GM21529 (cell line): ENCODE measurements at regions not wholly inside any gene's neighbourhood (a gene's known extent, or its start where the extent isn't known, plus 50 kb on each side); places are given as distances from the start of the nearest gene placed in this dataset.
"Not testable (repeated sequence)": the region's sequence is repeated elsewhere in the genome, so short reads cannot be mapped to it uniquely, and the experiment has no call there.

Experiments used
- ATAC-seq: cut with Tn5 transposase; IDR thresholded peaks from one replicate; pipeline ENCODE4 v1.9.1; 2021; ENCODE audit not compliant: unreplicated experiment

DNA sequence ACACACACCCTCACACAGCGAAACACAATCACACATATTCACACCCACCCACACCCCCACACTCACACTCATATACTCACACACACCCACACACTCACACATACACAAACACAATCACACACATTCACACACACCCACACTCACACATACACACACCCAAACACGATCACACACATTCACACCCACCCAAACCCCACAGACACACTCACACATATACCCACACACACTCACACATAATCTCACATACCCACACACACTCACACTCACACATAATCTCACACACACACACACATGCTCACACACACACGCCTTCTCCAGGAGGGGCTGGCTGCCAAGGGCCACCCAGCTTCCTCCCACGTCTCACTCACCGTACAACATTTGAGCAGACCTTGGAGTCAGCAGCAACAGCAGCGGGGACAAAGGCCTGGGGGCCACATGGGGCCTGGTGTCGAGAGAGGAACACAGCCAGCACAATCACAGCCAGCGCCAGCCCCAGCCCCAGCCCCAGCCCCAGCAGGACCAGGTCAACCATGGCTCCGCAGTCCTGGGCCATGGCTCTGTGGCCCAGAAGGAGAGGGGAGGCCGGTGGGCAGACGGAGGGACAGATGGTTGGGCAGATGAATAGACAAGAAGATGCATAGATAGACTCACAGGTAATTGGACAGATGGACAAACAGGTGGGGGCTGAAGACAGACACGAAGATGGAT is 932.9 kb downstream of the TUBA3C start:
- ATAC-seq: not testable (repeated sequence)

DNA sequence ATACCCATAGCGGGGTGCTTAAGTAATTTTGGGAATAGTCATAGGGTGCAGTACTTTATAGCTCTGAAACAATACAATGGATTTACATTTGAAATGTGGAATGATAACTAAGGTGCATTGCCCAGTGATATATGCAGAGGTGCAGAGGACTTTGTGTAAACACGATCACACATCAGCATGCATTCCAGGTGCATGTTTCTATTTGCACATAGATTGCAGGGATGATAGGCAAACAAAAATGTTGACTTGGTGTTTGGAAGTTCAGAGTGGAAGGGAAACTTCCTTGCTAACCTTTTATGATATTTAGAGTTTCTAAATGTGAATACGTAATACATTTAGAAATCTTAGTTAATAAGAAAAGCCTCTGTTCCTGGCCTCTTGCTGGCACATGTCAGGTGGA is 941.5 kb downstream of the TUBA3C start:
- not testable (repeated sequence) for ATAC-seq

DNA sequence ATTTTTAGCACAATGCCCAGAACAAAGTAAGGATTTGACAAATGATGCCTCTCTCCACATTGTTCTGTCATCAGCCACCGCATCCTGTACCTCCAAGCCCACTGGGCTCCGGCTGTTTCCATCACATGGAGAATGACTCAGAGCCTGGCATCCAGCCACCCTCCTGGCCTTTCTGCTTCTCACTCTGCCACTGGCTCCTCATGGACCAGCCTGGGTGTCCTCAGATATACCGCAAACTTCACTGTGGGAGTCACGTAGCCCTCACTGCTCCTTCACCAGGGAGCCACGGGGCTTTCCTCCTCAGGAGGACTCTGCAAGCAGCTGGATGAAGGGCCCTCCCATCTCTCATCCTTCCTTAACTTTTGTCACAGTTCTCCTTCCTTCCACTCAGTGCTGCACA is 943.0 kb downstream of the TUBA3C start:
- ATAC-seq: not testable (repeated sequence)

DNA sequence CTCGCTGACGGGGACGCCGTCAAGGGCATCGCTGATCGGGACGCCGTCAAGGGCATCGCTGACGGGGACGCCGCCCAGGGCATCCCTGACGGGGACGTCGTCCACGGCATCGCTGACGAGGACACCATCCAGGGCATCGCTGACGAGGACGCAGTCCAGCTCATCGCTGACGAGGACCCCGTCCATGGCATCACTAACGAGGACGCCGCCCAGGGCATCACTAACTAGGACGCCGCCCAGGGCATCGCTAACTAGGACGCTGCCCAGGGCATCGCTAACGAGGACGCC is 945.2 kb downstream of the TUBA3C start:
- ATAC-seq: no peak

DNA sequence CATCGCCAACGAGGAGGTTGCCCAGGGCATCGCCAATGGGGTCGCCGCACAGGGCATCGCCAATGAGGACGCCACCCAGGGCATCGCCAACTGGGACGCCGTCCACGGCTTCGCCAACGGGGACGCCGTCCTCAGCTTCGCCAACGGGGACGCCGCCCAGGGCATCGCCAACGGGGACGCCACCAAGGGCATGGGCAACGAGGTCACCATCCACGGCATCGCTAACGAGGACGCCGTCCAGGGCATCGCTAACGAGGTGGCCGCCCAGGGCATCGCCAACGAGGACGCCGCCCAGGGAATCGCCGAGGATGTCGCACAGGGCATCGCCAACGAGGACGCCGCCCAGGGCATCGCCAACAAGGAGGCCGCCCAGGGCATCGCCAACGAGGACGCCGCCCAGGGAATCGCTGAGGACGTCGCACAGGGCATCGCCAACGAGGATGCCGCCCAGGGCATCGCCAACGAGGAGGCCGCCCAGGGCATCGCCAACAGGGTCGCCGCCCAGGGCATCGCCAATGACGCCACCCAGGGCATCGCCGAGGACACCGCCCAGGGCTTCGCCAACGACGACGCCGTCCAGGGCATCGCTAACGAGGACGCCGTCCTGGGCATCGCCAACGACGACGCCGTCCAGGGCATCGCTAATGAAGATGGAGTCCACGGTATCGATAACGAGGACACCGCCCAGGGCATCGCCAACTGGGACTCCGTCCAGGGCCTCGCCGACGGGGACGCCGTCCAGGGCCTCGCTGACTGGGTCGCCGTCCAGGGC is 945.7 kb downstream of the TUBA3C start:
- no peak for ATAC-seq

DNA sequence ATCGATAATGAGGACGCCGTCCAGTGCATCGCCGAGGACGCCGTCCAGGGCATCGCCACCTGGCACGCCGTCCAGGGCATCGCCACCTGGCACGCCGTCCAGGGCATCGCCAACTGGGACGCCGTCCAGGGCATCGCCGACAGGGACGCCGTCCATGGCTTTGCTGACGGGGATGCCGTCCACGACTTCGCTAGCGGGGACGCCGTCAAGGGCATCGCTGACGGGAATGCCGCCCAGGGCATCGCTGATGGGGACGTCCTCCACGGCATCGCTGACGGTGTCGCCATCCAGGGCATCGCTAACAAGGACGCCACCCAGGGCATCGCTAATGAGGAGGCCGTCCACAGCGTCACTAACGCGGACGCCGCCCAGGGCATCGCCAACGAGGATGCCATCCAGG is 946.5 kb downstream of the TUBA3C start:
- ATAC-seq: no peak

DNA sequence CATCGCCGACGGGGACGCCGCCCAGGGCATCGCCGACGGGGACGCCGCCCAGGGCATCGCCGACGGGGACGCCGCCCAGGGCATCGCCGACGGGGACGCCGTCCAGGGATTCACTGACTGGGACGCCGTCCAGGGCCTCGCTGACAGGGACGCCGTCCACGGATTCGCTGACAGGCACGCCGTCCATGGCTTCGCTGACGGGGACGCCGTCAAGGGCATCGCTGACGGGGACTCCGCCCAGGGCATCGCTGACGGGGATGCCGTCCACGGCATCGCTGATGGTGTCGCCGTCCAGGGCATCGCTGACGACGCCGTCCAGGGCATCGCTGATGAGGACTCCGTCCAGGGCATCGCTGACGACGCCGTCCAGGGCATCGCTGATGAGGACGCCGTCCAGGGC is 947.2 kb downstream of the TUBA3C start:
- ATAC-seq: not testable (repeated sequence)

DNA sequence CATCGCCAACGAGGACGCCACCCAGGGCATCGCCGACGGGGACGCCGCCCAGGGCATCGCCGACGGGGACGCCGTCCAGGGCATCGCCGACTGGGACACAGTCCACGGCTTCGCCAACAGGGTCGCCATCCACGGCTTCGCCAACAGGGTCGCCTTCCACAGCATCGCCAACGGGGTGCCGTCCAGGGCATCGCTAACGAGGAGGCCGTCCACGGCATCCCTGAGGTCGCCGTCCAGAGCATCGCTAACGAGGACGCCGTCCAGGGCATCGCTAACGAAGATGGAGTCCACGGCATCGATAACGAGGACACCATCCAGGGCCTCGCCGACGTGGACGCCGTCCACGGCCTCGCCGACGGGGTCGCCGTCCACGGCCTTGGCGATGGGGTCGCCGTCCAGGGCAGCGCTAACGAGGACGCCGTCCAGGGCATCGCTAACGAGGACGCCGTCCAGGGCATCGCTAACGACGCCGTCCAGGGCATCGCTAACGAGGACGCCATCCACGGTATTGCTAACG is 947.8 kb downstream of the TUBA3C start:
- no peak for ATAC-seq

DNA sequence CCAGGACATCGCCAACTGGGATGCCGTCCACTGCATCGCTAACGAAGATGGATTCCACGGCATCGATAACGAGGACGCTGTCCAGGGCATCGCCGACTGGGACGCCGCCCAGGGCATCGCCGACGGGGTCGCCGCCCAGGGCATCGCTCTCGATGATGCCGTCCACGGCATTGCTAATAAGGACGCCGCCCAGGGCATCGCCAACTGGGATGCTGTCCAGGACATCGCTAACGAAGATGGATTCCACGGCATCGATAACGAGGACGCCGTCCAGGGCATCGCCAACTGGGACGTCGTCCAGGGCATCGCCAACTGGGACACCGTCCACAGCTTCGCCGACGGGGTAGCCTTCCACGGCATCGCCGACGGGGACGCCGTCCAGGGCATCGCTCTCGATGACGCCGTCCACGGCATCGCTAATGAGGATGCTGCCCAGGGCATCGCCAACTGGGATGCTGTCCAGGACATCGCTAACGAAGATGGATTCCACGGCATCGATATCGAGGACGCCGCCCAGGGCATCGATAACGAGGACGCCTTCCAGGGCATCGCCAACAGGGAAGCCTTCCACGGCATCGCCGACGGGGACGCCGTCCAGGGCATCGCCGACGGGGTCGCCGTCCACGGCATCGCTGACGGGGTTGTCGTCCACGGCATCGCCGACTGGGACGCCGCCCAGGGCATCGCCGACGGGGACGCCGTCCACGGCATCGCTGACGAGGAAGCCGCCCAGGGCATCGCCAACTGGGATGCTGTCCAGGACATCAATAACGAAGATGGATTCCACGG is 948.4 kb downstream of the TUBA3C start:
- ATAC-seq: no peak

DNA sequence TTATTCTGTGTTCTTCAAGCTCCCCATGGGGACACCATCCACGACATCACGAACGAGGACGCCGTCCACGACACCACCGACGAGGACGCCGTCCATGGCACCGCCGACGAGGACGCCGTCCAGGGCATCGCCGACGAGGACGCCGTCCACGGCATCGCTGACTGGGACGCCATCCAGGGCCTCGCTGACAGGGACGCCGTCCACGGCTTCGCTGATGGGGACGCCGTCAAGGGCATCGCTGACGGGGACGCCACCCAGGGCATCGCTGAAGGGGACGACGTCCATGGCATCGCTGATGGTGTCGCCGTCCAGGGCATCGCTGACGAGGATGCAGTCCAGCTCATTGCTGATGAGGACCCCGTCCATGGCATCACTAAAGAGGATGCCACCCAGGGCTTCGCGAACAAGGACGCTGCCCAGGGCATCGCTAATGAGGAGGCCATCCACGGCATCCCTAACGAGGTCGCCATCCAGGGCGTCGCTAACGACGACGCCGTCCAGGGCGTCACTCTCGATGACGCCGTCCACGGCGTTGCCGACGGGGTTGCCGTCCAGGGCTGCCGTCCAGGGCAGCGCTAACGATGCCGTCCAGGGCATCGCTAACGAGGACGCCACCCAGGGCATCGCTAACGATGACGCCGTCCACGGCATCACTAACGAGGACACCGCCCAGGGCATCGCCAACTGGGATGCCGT is 949.2 kb downstream of the TUBA3C start:
- ATAC-seq: no peak

DNA sequence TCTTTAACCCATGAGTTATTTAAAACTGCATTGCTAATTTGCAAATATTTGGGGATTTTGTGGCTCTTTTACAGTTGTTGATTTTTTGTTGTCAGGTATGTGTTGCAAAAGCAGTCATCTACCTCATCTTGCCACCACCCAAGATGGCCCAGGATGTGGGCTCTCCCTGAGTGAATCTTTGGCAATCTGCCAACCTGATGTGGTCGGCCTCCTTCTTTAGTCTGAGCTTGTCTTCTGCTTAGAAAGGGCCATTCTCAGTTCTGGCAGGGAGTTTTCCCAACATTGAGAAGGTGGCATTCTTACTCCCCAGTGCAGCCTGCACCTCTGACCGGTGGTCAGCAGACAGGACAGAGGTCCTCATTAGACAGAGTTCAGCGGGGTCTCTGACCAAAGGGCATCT is 957.2 kb downstream of the TUBA3C start:
- not testable (repeated sequence) for ATAC-seq

DNA sequence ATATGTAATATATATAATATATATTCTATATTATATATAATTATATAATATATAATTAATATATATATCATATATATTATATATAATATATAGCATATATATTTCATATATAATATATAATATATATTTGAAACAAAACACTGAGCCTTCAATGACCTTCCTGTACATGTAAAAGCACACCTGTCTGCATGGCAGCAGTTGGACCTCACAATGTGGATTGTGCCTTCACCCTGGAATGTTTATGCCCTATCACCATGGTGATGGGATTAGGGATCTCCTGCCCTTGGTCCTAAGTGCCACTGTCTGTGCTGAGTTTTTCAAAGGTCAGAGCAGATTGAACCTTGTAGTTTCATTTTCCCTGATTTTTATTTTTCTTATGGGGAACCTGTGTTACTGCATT is 966.9 kb downstream of the TUBA3C start:
- not testable (repeated sequence) for ATAC-seq

DNA sequence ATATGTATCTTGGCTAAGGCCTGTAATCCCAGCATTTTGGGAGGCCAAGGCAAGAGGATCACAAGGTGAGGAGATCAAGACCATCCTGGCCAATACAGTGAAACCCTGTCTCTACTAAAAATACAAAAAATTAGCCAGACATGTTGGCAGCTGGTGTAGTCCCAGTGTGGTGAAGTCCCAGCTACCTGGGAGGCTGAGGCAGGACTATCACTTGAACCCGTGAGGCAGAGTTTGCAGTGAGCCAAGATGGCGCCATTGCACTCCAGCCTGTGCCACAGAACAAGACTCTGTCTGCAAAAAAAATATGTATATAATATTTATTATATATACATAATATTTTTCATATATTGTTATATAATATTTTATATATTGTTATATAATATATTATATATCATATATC is 968.1 kb downstream of the TUBA3C start:
- ATAC-seq: not testable (repeated sequence)

DNA sequence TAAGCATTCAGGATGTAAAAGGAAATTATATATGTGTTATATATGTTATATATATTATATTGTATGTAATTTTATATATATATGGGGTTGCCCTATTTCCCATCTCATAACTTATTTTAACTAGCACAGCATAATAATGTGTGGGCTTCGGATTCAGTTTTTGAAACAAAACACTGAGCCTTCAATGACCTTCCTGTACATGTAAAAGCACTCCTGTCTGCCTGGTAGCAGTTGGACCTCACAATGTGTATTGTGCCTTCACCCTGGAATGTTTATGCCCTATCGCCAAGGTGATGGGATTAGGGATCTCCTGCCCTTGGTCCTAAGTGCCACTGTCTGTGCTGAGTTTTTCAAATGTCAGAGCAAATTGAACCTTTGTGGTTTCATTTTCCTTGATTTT is 968.8 kb downstream of the TUBA3C start:
- ATAC-seq: peak; percentile 46

DNA sequence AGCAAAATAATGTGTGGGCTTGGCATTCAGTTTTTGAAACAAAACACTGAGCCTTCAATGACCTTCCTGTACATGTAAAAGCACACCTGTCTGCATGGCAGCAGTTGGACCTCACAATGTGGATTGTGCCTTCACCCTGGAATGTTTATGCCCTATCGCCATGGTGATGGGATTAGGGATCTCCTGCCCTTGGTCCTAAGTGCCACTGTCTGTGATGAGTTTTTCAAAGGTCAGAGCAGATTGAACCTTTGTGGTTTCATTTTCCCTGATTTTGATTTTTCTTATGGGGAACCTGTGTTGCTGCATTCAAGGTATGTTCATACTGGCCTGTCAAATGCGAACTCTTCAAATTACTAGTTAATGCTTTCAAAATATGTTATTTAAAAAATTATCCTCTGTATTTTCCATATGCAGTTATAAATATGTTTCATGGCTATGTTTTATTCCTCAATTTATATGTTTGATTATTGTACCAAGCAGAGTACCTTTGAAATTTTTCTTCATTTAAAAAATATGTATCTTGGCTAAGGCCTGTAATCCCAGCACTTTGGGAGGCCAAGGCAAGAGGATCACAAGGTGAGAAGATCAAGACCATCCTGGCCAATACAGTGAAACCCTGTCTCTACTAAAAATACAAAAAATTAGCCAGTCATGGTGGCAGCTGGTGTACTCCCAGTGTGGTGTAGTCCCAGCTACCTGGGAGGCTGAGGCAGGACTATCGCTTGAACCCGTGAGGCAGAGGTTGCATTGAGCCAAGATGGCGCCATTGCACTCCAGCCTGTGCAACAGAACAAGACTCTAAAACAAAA is 969.7 kb downstream of the TUBA3C start:
- peak; percentile 77 for ATAC-seq

DNA sequence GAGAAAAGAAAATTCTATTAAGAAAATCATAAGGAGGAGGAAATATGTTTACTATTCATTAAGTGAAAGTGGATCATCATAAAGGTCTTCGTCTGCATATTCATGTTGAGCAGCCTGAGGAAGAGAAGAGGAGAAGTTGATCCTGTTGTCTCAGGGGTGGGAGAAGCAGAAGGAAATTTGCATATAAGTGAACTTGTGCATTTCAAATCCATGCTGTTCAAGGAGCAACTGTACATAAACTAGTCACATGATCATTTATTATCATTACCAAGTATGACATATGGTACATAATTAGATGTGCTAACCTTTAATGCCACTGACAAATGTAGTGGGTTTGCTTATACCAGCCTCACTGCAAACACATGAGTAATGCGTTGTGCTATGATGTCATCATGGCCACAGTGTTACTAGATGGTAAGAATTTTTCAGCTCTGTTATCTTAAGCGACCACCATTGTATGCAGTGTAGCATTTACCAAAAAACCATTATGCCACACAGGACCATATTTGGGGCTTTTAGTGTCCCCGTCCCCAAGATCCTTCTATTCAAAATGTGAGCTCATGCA is 976.9 kb downstream of the TUBA3C start:
- ATAC-seq: not testable (repeated sequence)

DNA sequence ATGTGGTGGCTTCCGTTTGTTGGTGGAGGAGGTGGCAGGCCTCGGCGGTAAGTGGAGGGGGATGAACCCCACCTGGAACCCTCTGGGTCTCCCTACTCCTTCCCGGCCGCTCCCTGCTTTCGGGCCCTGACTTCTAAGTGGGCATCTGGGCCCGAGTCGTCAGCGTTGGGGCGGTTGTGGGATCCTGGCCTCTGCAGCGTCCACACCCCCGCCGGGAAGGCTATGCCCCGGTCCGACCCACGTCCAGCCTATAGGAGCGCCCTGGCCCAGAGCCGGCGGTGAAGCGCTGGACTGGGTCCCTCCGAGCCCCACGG is 986.3 kb downstream of the TUBA3C start:
- ATAC-seq: not testable (repeated sequence)

DNA sequence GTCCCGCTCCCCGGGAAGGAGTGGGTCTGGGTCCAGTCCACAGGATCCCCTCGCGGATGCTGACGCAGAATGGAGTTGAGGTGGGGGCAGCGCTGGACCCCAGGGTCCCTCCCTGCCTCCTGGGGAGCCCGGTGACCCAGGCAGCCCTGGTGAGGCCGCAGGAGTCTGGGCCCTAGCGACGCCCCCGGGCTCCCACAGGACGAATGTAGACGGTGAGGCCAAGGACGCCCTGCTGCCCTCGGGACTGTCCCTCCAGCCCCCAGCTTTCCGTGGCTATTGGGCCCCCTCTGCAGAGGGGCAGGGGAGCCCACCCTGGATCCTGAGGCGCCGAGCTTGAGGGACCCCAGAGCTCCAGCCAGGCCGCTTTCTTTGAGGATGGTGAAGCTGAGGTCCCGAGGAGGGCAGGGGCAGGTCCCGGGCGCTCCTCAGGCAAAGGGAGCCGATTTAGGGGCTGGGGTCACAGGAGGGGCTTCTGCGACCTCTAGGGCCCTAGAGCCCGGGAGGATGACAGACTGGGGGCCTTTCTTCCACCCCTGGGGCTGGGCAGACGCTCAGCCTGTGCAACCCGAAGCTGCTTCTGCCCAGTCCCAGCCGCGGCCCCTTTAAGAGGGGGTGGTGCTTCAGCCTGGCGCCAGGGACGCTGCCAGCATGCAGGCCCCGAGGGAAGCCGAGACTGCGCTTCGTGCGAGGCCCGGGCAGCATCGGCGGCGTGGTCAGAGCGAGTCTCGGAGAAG is 986.8 kb downstream of the TUBA3C start:
- ATAC-seq: not testable (repeated sequence)

DNA sequence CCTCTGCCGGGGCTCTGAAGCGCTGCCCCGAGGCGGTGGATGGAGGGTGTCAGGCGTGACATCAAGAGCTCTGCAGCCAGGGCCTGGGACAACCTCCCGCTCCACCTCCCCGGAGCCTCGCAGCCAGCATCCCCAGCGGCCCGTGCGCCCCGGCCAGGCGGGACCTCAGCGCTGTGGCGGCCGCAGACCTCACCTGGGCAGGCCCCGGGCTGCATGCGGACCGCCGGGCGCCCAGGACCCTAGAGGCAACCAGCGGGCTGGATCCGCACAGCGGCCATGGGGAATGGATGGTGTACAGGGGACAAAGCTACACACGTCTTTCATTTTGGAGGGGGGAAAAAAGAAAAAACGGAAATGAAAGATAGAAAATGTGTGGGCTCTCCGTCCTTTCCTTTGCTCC is 987.5 kb downstream of the TUBA3C start:
- not testable (repeated sequence) for ATAC-seq
